CD4-positive, alpha-beta T cell treated with Interleukin-10 for 1 hour (primary cell): ENCODE measurements at regions not wholly inside any gene's neighbourhood (a gene's known extent, or its start where the extent isn't known, plus 50 kb on each side); places are given as distances from the start of the nearest gene placed in this dataset.

ENCODE experiments used
- DNase-seq: peaks from one replicate; pipeline ENCODE4 v3.0.0-alpha.2; 2020

GRCh38 chr4:35934320-35934981, 309.9 kb downstream of the ARAP2 start:
- DNase-seq, result peak; percentile 17

- no peak for DNase-seq
These were observed 305.4 kb downstream of the ARAP2 start for GRCh38 chr4:35938936-35939335.

GRCh38 chr4:35939751-35940150, 304.6 kb downstream of the ARAP2 start:
- DNase-seq, result no peak

GRCh38 chr4:35942092-35942491, 302.2 kb downstream of the ARAP2 start:
- no peak for DNase-seq

- no peak for DNase-seq
These were observed 300.7 kb downstream of the ARAP2 start for GRCh38 chr4:35943606-35944005.

- no peak for DNase-seq
These were observed 296.1 kb downstream of the ARAP2 start for GRCh38 chr4:35948171-35948570.

GRCh38 chr4:35950442-35950841, 293.9 kb downstream of the ARAP2 start:
- no peak for DNase-seq

- no peak for DNase-seq
These were observed 291.6 kb downstream of the ARAP2 start for GRCh38 chr4:35952751-35953150.

- no peak for DNase-seq
These were observed 280.9 kb downstream of the ARAP2 start for GRCh38 chr4:35963383-35963782.

GRCh38 chr4:35963974-35964515, 280.3 kb downstream of the ARAP2 start:
- DNase-seq, result no peak

GRCh38 chr4:35965300-35965699, 279.0 kb downstream of the ARAP2 start:
- no peak for DNase-seq

GRCh38 chr4:35966566-35966965, 277.7 kb downstream of the ARAP2 start:
- no peak for DNase-seq

- no peak for DNase-seq
These were observed 273.9 kb downstream of the ARAP2 start for GRCh38 chr4:35970366-35970960.

- no peak for DNase-seq
These were observed 271.5 kb downstream of the ARAP2 start for GRCh38 chr4:35972814-35973213.

GRCh38 chr4:35975617-35976355, 268.5 kb downstream of the ARAP2 start:
- no peak for DNase-seq

- DNase-seq, result no peak
These were observed 265.8 kb downstream of the ARAP2 start for GRCh38 chr4:35978551-35978950.

- no peak for DNase-seq
These were observed 262.0 kb downstream of the ARAP2 start for GRCh38 chr4:35982318-35982717.

- no peak for DNase-seq
These were observed 257.8 kb downstream of the ARAP2 start for GRCh38 chr4:35986537-35986936.

- no peak for DNase-seq
These were observed 250.7 kb downstream of the ARAP2 start for GRCh38 chr4:35993606-35994005.

- no peak for DNase-seq
These were observed 243.3 kb downstream of the ARAP2 start for GRCh38 chr4:36000941-36001557.

GRCh38 chr4:36003051-36003450, 241.3 kb downstream of the ARAP2 start:
- no peak for DNase-seq

- no peak for DNase-seq
These were observed 240.0 kb downstream of the ARAP2 start for GRCh38 chr4:36004204-36004851.

GRCh38 chr4:36006226-36006625, 238.1 kb downstream of the ARAP2 start:
- no peak for DNase-seq
